ENCODE measurements at regions not wholly inside any gene's neighbourhood (a gene's known extent, or its start where the extent isn't known, plus 50 kb on each side); places are given as distances from the start of the nearest gene placed in this dataset.
"Not testable (repeated sequence)": the region's sequence is repeated elsewhere in the genome, so short reads cannot be mapped to it uniquely, and the experiment has no call there.

GRCh38 chr4:138775489-138775888, 240.1 kb upstream of the NOCT start:
- intact Hi-C loops (cut with DNase I, micrococcal nuclease) = no loop called here
- no peak for DNase-seq
- ATAC-seq = no peak

- DNase-seq (no peak), ATAC-seq (no peak)
- intact Hi-C loops (cut with DNase I, micrococcal nuclease) = no loop called here
Observed at GRCh38 chr4:138774940-138775339, 240.6 kb upstream of the NOCT start.

GRCh38 chr4:138774125-138774524, 241.5 kb upstream of the NOCT start:
- intact Hi-C loops (cut with DNase I, micrococcal nuclease); DNase-seq; ATAC-seq: not testable (repeated sequence)

GRCh38 chr4:138773321-138773720, 242.3 kb upstream of the NOCT start:
- intact Hi-C loops (cut with DNase I, micrococcal nuclease) = no loop called here
- no peak for ATAC-seq
- no peak for DNase-seq

DNA sequence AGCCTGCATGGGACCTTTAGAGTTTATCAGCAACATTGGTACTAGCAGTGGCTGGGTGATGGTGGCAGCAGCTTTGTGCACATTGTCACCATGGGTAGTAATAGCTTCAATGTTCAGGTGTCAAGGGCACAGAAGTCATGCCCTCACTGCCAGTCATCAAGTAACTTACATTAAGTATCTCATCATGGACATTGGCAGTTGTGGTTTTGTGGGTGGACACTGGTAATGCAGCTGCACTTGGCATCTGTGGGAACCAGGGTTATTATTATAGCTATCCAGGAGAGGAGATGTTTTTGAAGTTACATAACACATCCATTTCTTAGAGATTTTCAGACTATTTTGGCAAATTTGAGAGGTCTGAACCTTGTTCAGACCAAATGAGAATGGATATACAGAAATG, 243.2 kb upstream of the NOCT start:
- ATAC-seq = no peak
- intact Hi-C loops (cut with DNase I, micrococcal nuclease) = no loop called here
- no peak for DNase-seq

GRCh38 chr4:138770818-138771217, 244.8 kb upstream of the NOCT start:
- ATAC-seq (no peak), DNase-seq (no peak)
- intact Hi-C loops (cut with DNase I, micrococcal nuclease) = no loop called here

- no peak for ATAC-seq
- DNase-seq = no peak
Observed at GRCh38 chr4:138766332-138766731, 249.2 kb upstream of the NOCT start.

GRCh38 chr4:138765442-138765841, 250.1 kb upstream of the NOCT start:
- DNase-seq (no peak), ATAC-seq (no peak)
- intact Hi-C loops (cut with DNase I, micrococcal nuclease) = no loop called here

More at GRCh38 chr4:138766332-138766731, 249.2 kb upstream of the NOCT start:
- intact Hi-C loops (cut with DNase I, micrococcal nuclease) = no loop called here

DNA sequence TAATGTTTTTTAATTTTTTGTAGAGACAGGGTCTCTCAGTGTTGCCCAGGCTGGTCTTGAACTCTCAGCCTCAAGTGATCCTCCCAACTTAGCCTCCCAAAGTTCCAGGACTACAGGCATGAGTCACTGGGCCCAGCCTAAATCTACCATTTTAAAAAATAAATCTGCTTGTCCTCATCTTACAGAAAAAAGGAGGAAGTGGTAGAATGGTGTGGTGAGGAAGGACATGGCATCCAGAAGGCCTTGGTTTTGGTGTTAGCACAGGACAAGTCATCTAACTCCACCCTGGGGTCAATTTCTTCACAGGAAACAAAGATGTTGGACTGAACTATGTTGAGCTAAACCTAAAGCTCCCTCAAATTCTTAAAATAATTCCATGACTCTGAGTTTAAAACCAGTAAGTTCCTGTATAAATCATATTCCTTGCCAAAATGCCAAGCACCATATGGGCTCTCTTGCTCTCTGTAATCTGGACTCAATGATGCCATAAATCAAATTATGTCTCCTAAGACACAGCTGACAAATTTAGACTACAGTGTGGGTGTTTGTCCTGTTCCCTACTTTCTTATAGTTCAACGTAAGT, 253.9 kb upstream of the NOCT start:
- ATAC-seq = no peak
- DNase-seq = no peak
- intact Hi-C loops (cut with DNase I, micrococcal nuclease) = no loop called here

DNA sequence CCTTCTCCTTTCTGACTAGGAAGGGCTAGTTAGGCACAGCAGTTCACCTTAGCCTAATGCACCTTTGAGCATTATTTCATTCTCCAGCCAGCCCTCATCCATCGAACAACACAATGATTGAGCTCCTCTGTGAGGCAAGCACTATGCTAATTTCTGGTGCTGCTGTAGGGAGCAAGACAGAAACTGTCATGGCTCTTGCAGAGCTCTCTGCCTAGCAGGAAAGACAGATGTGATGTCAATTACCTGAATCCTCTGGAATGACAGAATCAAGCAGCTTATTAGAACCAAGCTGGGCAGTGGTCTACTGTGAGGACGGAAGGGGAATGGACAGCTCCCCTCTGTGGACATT, 256.1 kb upstream of the NOCT start:
- intact Hi-C loops (cut with DNase I, micrococcal nuclease) = no loop called here
- ATAC-seq (no peak), DNase-seq (no peak)

- intact Hi-C loops (cut with DNase I, micrococcal nuclease) = no loop called here
- ATAC-seq (no peak), DNase-seq (no peak)
Observed at GRCh38 chr4:138758876-138759553, 256.6 kb upstream of the NOCT start.

GRCh38 chr4:138758196-138758595, 257.4 kb upstream of the NOCT start:
- intact Hi-C loops (cut with DNase I, micrococcal nuclease) = no loop called here
- ATAC-seq (no peak), DNase-seq (no peak)

GRCh38 chr4:138757432-138757831, 258.1 kb upstream of the NOCT start:
- DNase-seq (no peak), ATAC-seq (no peak)
- intact Hi-C loops (cut with DNase I, micrococcal nuclease) = no loop called here

GRCh38 chr4:138756519-138756918, 259.1 kb upstream of the NOCT start:
- DNase-seq (no peak), ATAC-seq (no peak)
- intact Hi-C loops (cut with DNase I, micrococcal nuclease) = no loop called here

- no peak for DNase-seq
- intact Hi-C loops (cut with DNase I, micrococcal nuclease) = no loop called here
- no peak for ATAC-seq
Observed at GRCh38 chr4:138751309-138751708, 264.3 kb upstream of the NOCT start.

- DNase-seq = no peak
- intact Hi-C loops (cut with DNase I, micrococcal nuclease) = no loop called here
- ATAC-seq = no peak
Observed at GRCh38 chr4:138749303-138749702, 266.3 kb upstream of the NOCT start.

GRCh38 chr4:138741766-138742377, 273.7 kb upstream of the NOCT start:
- ATAC-seq (no peak), DNase-seq (no peak)
- intact Hi-C loops (cut with DNase I, micrococcal nuclease) = no loop called here

DNA sequence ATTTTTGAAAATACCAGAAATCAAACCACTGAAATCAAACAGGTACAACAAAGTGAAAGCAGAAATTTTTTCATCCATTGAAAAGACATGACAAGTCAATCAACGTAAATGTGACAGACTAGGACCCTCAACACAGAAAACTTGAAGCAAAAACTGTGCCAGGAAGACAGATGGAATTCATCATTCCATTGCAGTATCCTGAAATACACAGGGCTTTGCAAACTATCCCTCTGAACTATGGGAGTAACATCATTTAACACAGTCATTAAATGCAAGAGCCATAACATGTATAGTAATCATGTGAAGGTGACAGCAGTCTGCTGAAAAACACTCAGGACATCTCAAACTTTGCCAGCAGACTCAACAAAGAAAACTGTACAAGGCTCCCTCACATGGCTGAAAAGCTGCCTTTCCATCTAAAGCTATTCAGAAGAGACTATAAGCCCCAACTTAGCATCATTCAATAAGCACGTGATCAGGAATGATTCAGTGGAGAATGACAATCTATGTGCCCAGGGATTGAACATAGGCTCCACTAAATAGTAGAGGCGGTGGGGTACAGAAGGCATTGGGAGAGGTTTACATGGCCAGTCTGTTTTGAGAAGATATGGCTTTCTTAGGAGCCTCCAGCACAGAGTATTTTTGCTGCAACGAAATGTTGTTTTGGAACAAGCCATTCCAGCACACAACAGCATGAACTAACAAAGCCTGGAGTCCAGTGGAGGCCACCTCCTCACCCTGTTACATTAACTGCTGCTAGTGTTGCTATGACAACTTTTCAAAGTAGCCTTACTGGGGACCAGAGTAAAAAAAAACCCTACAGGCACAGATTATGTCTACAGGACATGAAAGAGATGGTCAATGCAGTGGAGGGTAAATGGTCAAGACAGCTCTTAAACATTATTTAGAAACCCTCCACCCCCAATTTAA, 274.5 kb upstream of the NOCT start:
- intact Hi-C loops (cut with DNase I, micrococcal nuclease) = no loop called here
- no peak for DNase-seq
- ATAC-seq = no peak

DNA sequence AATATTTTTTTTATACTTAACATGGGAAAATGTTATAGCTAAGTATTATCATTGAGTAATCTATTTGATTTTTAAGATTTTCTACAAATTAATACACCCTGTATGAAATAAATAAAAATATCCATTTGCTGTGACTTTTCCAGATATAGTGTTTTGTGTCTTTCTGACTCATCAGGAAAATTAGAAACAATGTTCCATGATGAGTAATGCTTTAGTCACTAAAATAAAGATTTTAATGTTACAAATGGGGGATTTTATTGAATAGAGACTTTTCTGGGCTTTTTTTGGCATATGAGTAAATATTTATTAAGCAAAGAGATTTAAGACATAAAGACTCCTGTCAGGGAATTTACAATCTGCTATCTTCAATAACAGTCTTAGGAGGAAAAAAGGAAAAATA, 279.2 kb upstream of the NOCT start:
- ATAC-seq (no peak), DNase-seq (no peak)
- intact Hi-C loops (cut with DNase I, micrococcal nuclease) = no loop called here

- DNase-seq (no peak), ATAC-seq (no peak)
- intact Hi-C loops (cut with DNase I, micrococcal nuclease) = no loop called here
Observed at GRCh38 chr4:138734746-138735145, 280.8 kb upstream of the NOCT start.

Measured in left colon (tissue), 2 donors.